NT2/D1 (cell line): ENCODE measurements at regions not wholly inside any gene's neighbourhood (a gene's known extent, or its start where the extent isn't known, plus 50 kb on each side); places are given as distances from the start of the nearest gene placed in this dataset.

Experiments used
- SUZ12 ChIP-seq: IDR thresholded peaks from 2 replicates; pipeline ENCODE4 v1.6.1; 2011; ENCODE audit not compliant: insufficient read length, insufficient read depth; ENCODE audit errors: extremely low read depth
- ZNF274 ChIP-seq: IDR thresholded peaks from 2 replicates; pipeline ENCODE4 v1.6.1; 2011; ENCODE audit warnings: mild to moderate bottlenecking, low read depth, low read length

- no peak for TF ChIP-seq ZNF274
- TF ChIP-seq SUZ12, result no peak
These were observed 178.1 kb upstream of the MARCKS start for GRCh38 chr6:113679051-113679450.
